WTC11 (cell line): ENCODE measurements at regions not wholly inside any gene's neighbourhood (a gene's known extent, or its start where the extent isn't known, plus 50 kb on each side); places are given as distances from the start of the nearest gene placed in this dataset.

Source experiments
- ATAC-seq: fragments of 200-7000 bp; cut with Tn5 transposase; 2 replicates; pipeline ENCODE4 v1.10.0; 2021; ENCODE audit warnings: mild to moderate bottlenecking, moderate library complexity
- CTCF ChIA-PET: fragments of 300-600 bp; sonication (Branson Sonifier 250); formaldehyde crosslinking; loops from one replicate; lab custom pipeline; 2021; ENCODE audit warnings: antibody characterized with exemption; lab: Charles Lee
- POLR2A ChIA-PET: fragments of 350-600 bp; sonication (Branson Sonifier 250); formaldehyde crosslinking; loops from one replicate; lab custom pipeline; 2021; ENCODE audit warnings: antibody characterized with exemption; lab: Charles Lee
- DNase-seq: peaks from one replicate; pipeline ENCODE4 v3.0.0; 2021; ENCODE audit warnings: low spot score
- H3K27ac Mint-ChIP-seq: 2 replicates; pipeline ENCODE4 v1.8.0; 2021; ENCODE audit warnings: mixed read lengths
- H3K27me3 Mint-ChIP-seq: 2 replicates; pipeline ENCODE4 v1.8.0; 2021; ENCODE audit warnings: low read depth, mild to moderate bottlenecking, moderate library complexity, mixed read lengths
- H3K36me3 Mint-ChIP-seq: 2 replicates; pipeline ENCODE4 v1.8.0; 2021; ENCODE audit warnings: mixed read lengths
- H3K4me1 Mint-ChIP-seq: 2 replicates; pipeline ENCODE4 v1.8.0; 2022; ENCODE audit warnings: mixed read lengths
- H3K4me3 Mint-ChIP-seq: 2 replicates; pipeline ENCODE4 v1.8.0; 2021; ENCODE audit warnings: mild to moderate bottlenecking, moderate library complexity, mixed read lengths
- H3K9me3 Mint-ChIP-seq: 2 replicates; pipeline ENCODE4 v1.8.0; 2021; ENCODE audit warnings: mixed read lengths
- ATF3 ChIP-seq: sonication (generic); formaldehyde crosslinking; conservative IDR thresholded peaks from 2 replicates; pipeline ENCODE4 v1.8.1; 2022; ENCODE audit warnings: mild to moderate bottlenecking, missing genetic modification reagents
- ATF6 ChIP-seq: sonication (generic); formaldehyde crosslinking; IDR thresholded peaks from 2 replicates; pipeline ENCODE4 v1.8.1; 2023; ENCODE audit warnings: mild to moderate bottlenecking, missing genetic modification reagents
- CREM ChIP-seq: sonication (generic); formaldehyde crosslinking; IDR thresholded peaks from 2 replicates; pipeline ENCODE4 v1.8.1; 2022; ENCODE audit warnings: mild to moderate bottlenecking, missing genetic modification reagents, moderate library complexity
- ETV6 ChIP-seq: sonication (generic); formaldehyde crosslinking; IDR thresholded peaks from 2 replicates; pipeline ENCODE4 v1.8.1; 2022; ENCODE audit warnings: mild to moderate bottlenecking, missing genetic modification reagents
- GABPB1 ChIP-seq: sonication (generic); formaldehyde crosslinking; IDR thresholded peaks from 2 replicates; pipeline ENCODE4 v1.8.1; 2023; ENCODE audit warnings: mild to moderate bottlenecking, missing genetic modification reagents
- JUN ChIP-seq: sonication (generic); formaldehyde crosslinking; IDR thresholded peaks from 2 replicates; pipeline ENCODE4 v1.8.0; 2023; ENCODE audit warnings: mild to moderate bottlenecking, missing genetic modification reagents
- MXD4 ChIP-seq: fragments of 250-450 bp; sonication (Bioruptor Pico); IDR thresholded peaks from 2 replicates; pipeline ENCODE4 v1.8.0; 2021; ENCODE audit warnings: mild to moderate bottlenecking, moderate library complexity, borderline replicate concordance
- MYBL2 ChIP-seq: sonication (generic); formaldehyde crosslinking; IDR thresholded peaks from 2 replicates; pipeline ENCODE4 v1.8.1; 2023; ENCODE audit warnings: mild to moderate bottlenecking, moderate library complexity, missing genetic modification reagents
- NFE2L1 ChIP-seq: sonication (generic); formaldehyde crosslinking; IDR thresholded peaks from 2 replicates; pipeline ENCODE4 v1.8.1; 2023; ENCODE audit warnings: missing genetic modification reagents
- NR1H2 ChIP-seq: sonication (generic); formaldehyde crosslinking; IDR thresholded peaks from 2 replicates; pipeline ENCODE4 v1.9.0; 2021; ENCODE audit warnings: mild to moderate bottlenecking, moderate library complexity, missing genetic modification reagents
- NR2C2 ChIP-seq: sonication (generic); formaldehyde crosslinking; IDR thresholded peaks from 2 replicates; pipeline ENCODE4 v1.8.0; 2022; ENCODE audit warnings: mild to moderate bottlenecking, missing genetic modification reagents
- SOX15 ChIP-seq: fragments of 250-450 bp; sonication (Bioruptor Pico); IDR thresholded peaks from 2 replicates; pipeline ENCODE4 v1.9.0; 2021; ENCODE audit warnings: mild to moderate bottlenecking
- SP1 ChIP-seq: sonication (generic); formaldehyde crosslinking; conservative IDR thresholded peaks from 2 replicates; pipeline ENCODE4 v1.8.1; 2022; ENCODE audit warnings: missing genetic modification reagents
- STAT6 ChIP-seq: sonication (generic); formaldehyde crosslinking; conservative IDR thresholded peaks from 2 replicates; pipeline ENCODE4 v1.8.1; 2023; ENCODE audit warnings: mild to moderate bottlenecking, low read depth, missing genetic modification reagents, moderate library complexity
- ZBTB21 ChIP-seq: sonication (generic); formaldehyde crosslinking; IDR thresholded peaks from 2 replicates; pipeline ENCODE4 v1.8.1; 2023; ENCODE audit warnings: mild to moderate bottlenecking, missing genetic modification reagents, borderline replicate concordance
- ZNF138 ChIP-seq: sonication (generic); formaldehyde crosslinking; conservative IDR thresholded peaks from 2 replicates; pipeline ENCODE4 v1.8.1; 2022; ENCODE audit warnings: mild to moderate bottlenecking, moderate library complexity, missing genetic modification reagents
- ZNF512 ChIP-seq: sonication (generic); formaldehyde crosslinking; IDR thresholded peaks from 2 replicates; pipeline ENCODE4 v1.8.1; 2022; ENCODE audit warnings: missing genetic modification reagents, borderline replicate concordance

- no peak overlapping the region for H3K27ac Mint-ChIP-seq
- peaks cover 1% of the 10 kb centered on the region; the same call in 1 of the 2 replicates for H3K27me3 Mint-ChIP-seq
- TF ChIP-seq STAT6 (CRISPR knock-in tag): no peak
- ATAC-seq (no peak), DNase-seq (no peak)
- ChIA-PET POLR2A (no interaction called here), CTCF (interaction anchor here (1.0 to 1.9 kb wide), 3 partner anchors 9 to 197 kb away, joined by 3 to 6 read pairs (median 4); no protein-coding TSS in a partner anchor)
- H3K4me3 Mint-ChIP-seq: no peak overlapping the region
- H3K36me3 Mint-ChIP-seq: no peaks in the 10 kb centered on the region
- no peaks in the 10 kb centered on the region for H3K9me3 Mint-ChIP-seq
- H3K4me1 Mint-ChIP-seq: peaks cover 4% of the 10 kb centered on the region
Measured at GRCh38 chr4:1553365-1553764, 130.7 kb downstream of the FAM53A start.

- Mint-ChIP-seq H3K4me3 (no peak overlapping the region), H3K27ac (no peak overlapping the region), H3K4me1 (peaks cover 5% of the 10 kb centered on the region), H3K36me3 (no peaks in the 10 kb centered on the region), H3K27me3 (peaks cover 3% of the 10 kb centered on the region; the same call in 1 of the 2 replicates)
- ATAC-seq: no peak
- DNase-seq: no peak
- ChIA-PET POLR2A (no interaction called here), CTCF (interaction anchor here (0.5 to 1.9 kb wide), 3 partner anchors 10 to 307 kb away, joined by 3 to 6 read pairs (median 4); no protein-coding TSS in a partner anchor)
- TF ChIP-seq NFE2L1 (CRISPR knock-in tag) (no peak), ZNF512 (CRISPR knock-in tag) (no peak), NR2C2 (CRISPR knock-in tag) (no peak), CREM (no peak), MXD4 (CRISPR knock-in tag) (no peak), ETV6 (CRISPR knock-in tag) (no peak), ATF3 (CRISPR knock-in tag) (no peak), NR1H2 (CRISPR knock-in tag) (no peak), ZNF138 (CRISPR knock-in tag) (no peak), MYBL2 (CRISPR knock-in tag) (no peak), SOX15 (CRISPR knock-in tag) (no peak), ATF6 (CRISPR knock-in tag) (no peak), STAT6 (CRISPR knock-in tag) (no peak), SP1 (CRISPR knock-in tag) (no peak), GABPB1 (CRISPR knock-in tag) (no peak), JUN (no peak), ZBTB21 (CRISPR knock-in tag) (no peak)
- TF ChIP-seq, all 79 proteins: peak for 0
- no peaks in the 10 kb centered on the region for H3K9me3 Mint-ChIP-seq
Measured at GRCh38 chr4:1552451-1552850, 131.7 kb downstream of the FAM53A start.
